ENCODE measurements at regions not wholly inside any gene's neighbourhood (a gene's known extent, or its start where the extent isn't known, plus 50 kb on each side); places are given as distances from the start of the nearest gene placed in this dataset.

GRCh38 chr17:14596224-14596623 is 295.3 kb downstream of the HS3ST3B1 start:
- no peak for TF ChIP-seq CTCF (IDR thresholded peaks at IDR 0.05)
- H3K27ac ChIP-seq = no peak overlapping the region
- DNase-seq = no peak
- H3K36me3 ChIP-seq = no peaks in the 10 kb centered on the region
- no peak overlapping the region for H3K4me3 ChIP-seq
- peaks cover under 1% of the 10 kb centered on the region for H3K27me3 ChIP-seq
- no peak for ATAC-seq
- no peaks in the 10 kb centered on the region for H3K4me1 ChIP-seq
- H3K9me3 ChIP-seq = no peaks in the 10 kb centered on the region
- intact Hi-C loops (cut with DNase I) = no loop called here

DNA sequence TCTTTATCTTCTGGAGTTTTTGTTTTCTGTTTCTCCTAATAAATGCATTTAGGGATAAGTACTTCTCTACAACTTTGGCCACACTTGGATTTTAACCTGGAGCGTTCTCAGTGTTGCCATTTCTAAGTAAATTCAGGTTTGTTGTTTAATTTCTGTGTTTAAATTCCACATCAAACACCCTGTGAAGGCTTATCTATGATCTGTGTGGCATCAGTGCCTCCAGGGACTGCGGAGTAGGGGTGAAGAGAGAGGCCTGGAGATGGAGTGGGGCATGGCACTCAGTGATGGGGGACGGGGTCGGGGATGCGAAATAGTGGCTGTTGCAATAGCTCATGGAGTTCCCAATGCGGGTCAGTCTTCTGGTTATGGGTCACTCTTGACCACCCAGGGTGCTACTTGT is 294.8 kb downstream of the HS3ST3B1 start:
- no peak for ATAC-seq
- intact Hi-C loops (cut with DNase I) = no loop called here
- Histone ChIP-seq H3K4me3 (no peak overlapping the region), H3K36me3 (no peaks in the 10 kb centered on the region), H3K4me1 (no peaks in the 10 kb centered on the region), H3K27me3 (peaks cover 7% of the 10 kb centered on the region), H3K27ac (no peak overlapping the region), H3K9me3 (no peaks in the 10 kb centered on the region)
- no peak for TF ChIP-seq CTCF (IDR thresholded peaks at IDR 0.05)
- DNase-seq = no peak

DNA sequence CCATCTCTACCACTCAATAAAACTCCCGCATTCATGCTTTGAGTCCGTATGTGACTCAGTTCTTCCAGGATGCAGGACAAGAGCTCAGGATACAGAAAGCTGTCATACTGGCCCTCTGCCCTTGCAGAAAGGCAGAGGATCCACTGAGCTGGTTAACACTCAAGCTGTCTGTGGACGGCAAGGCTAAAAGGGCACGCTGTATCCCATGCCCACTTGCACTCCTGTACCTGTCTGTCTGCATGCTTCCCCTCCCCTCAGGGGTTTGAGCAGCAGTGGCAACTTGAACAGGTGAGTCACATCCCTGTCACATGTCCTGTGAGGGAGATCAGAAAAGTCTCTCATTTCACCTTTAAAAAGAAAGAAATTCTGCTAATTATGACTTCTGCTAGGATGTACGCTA is 293.8 kb downstream of the HS3ST3B1 start:
- H3K4me1 ChIP-seq = no peaks in the 10 kb centered on the region
- no peak overlapping the region for H3K4me3 ChIP-seq
- H3K27ac ChIP-seq = no peak overlapping the region
- ATAC-seq = no peak
- no peak for TF ChIP-seq CTCF (IDR thresholded peaks at IDR 0.05)
- peaks cover 7% of the 10 kb centered on the region for H3K27me3 ChIP-seq
- intact Hi-C loops (cut with DNase I) = no loop called here
- DNase-seq = no peak
- H3K36me3 ChIP-seq = no peaks in the 10 kb centered on the region
- H3K9me3 ChIP-seq = no peaks in the 10 kb centered on the region

DNA sequence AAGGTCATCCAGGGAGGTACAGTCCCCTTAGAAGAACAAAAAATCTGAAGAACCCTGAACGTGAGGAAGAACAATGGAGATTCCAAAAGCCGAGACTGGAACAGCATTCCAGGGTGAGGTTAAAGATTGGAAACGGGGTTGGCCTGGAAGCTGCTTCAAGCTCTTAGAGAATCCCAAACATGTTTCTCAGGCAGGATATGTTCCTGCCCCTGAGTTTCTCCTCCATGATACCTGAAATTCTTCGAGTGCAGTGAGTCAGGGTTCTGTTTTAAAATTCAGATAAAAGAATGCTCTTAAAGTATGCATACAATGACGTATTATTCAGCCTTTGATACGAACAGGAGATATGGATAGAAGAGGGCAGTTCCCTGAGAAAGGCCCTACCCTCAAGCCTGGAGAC is 293.1 kb downstream of the HS3ST3B1 start:
- no peak for TF ChIP-seq CTCF (IDR thresholded peaks at IDR 0.05)
- intact Hi-C loops (cut with DNase I) = no loop called here
- no peak for ATAC-seq

GRCh38 chr17:14590459-14591250 is 289.8 kb downstream of the HS3ST3B1 start:
- TF ChIP-seq CTCF (IDR thresholded peaks at IDR 0.05) = no peak
- intact Hi-C loops (cut with DNase I) = no loop called here
- no peak overlapping the region for H3K27ac ChIP-seq

More for the DNA sequence above, 293.1 kb downstream of the HS3ST3B1 start:
- H3K27me3 ChIP-seq = peaks cover 7% of the 10 kb centered on the region
- no peak overlapping the region for H3K27ac ChIP-seq
- no peaks in the 10 kb centered on the region for H3K4me1 ChIP-seq
- H3K4me3 ChIP-seq = no peak overlapping the region
- no peak for DNase-seq
- no peaks in the 10 kb centered on the region for H3K36me3 ChIP-seq
- H3K9me3 ChIP-seq = no peaks in the 10 kb centered on the region

More at GRCh38 chr17:14590459-14591250, 289.8 kb downstream of the HS3ST3B1 start:
- H3K4me3 ChIP-seq = no peak overlapping the region
- peaks cover 7% of the 10 kb centered on the region for H3K27me3 ChIP-seq
- DNase-seq (no peak), ATAC-seq (no peak)
- H3K9me3 ChIP-seq = no peaks in the 10 kb centered on the region
- H3K4me1 ChIP-seq = no peaks in the 10 kb centered on the region
- H3K36me3 ChIP-seq = no peaks in the 10 kb centered on the region

All from upper lobe of right lung (tissue), 1 donor.